GM10248 (cell line): ENCODE measurements at regions not wholly inside any gene's neighbourhood (a gene's known extent, or its start where the extent isn't known, plus 50 kb on each side); places are given as distances from the start of the nearest gene placed in this dataset.
"Not testable (repeated sequence)": the region's sequence is repeated elsewhere in the genome, so short reads cannot be mapped to it uniquely, and the experiment has no call there.

Source experiments
- CTCF ChIA-PET: fragments of 300-600 bp; sonication (Branson Sonifier 250); formaldehyde crosslinking; extraction: SDS; loops from one replicate; lab custom pipeline; 2021; ENCODE audit warnings: antibody characterized with exemption; lab: Yijun Ruan, JAX
- POLR2A ChIA-PET: fragments of 350-650 bp; sonication (Branson Sonifier 250); formaldehyde crosslinking; extraction: SDS; loops from one replicate; lab custom pipeline; 2020; ENCODE audit warnings: antibody characterized with exemption; lab: Yijun Ruan, JAX
- DNase-seq: peaks from one replicate; pipeline ENCODE4 v3.0.0; 2012; ENCODE audit errors: extremely low spot score
- CTCF ChIP-seq: IDR thresholded peaks from 2 replicates; pipeline ENCODE4 v1.5.1; 2012; ENCODE audit warnings: mild to moderate bottlenecking, low read depth; ENCODE audit errors: extremely low read depth, missing control alignments, control extremely low read depth

GRCh38 chr2:113341191-113341869 is 62.6 kb upstream of the PAX8 start:
- no peak for TF ChIP-seq CTCF
- no peak for DNase-seq
- POLR2A ChIA-PET, result no interaction called here
- CTCF ChIA-PET, result interaction anchor here (2.4 kb wide), 1 partner anchor 205 kb away, joined by 5 read pairs; no protein-coding TSS in a partner anchor

GRCh38 chr2:113337809-113338208 is 59.1 kb upstream of the PAX8 start:
- POLR2A ChIA-PET, result no interaction called here
- CTCF ChIA-PET, result interaction anchor here (1.3 to 2.1 kb wide), 2 partner anchors 16 to 52 kb away, joined by 3 to 8 read pairs; no protein-coding TSS in a partner anchor
- no peak for TF ChIP-seq CTCF
- no peak for DNase-seq

GRCh38 chr2:113336040-113336439 is 57.3 kb upstream of the PAX8 start:
- DNase-seq, CTCF ChIA-PET, POLR2A ChIA-PET: not testable (repeated sequence)

- DNase-seq, result no peak
- no peak for TF ChIP-seq CTCF
- ChIA-PET POLR2A (no interaction called here), CTCF (no interaction called here)
These were observed 55.4 kb upstream of the PAX8 start for GRCh38 chr2:113334147-113334546.

GRCh38 chr2:113333735-113334134 is 55.0 kb upstream of the PAX8 start:
- POLR2A ChIA-PET, DNase-seq: not testable (repeated sequence)
- CTCF ChIA-PET, result interaction anchor here (1.2 kb wide), 1 partner anchor 14 kb away, joined by 4 read pairs; no protein-coding TSS in a partner anchor

GRCh38 chr2:113330060-113330767 is 51.5 kb upstream of the PAX8 start:
- POLR2A ChIA-PET, result not testable (repeated sequence)

GRCh38 chr2:113328973-113329372 is 50.3 kb upstream of the PAX8 start:
- POLR2A ChIA-PET, CTCF ChIA-PET, DNase-seq: not testable (repeated sequence)

More at GRCh38 chr2:113330060-113330767, 51.5 kb upstream of the PAX8 start:
- CTCF ChIA-PET, DNase-seq: not testable (repeated sequence)

- DNase-seq, CTCF ChIA-PET, POLR2A ChIA-PET: not testable (repeated sequence)
These were observed 49.9 kb upstream of the PAX8 start for GRCh38 chr2:113328572-113328971.
